GM23338 (cell line): ENCODE measurements at regions not wholly inside any gene's neighbourhood (a gene's known extent, or its start where the extent isn't known, plus 50 kb on each side); places are given as distances from the start of the nearest gene placed in this dataset.

Experiments
- ATAC-seq: fragments of 200-7000 bp; cut with Tn5 transposase; 3 replicates; pipeline ENCODE4 v1.9.1; 2020
- DNase-seq: peaks from one replicate; pipeline ENCODE4 v3.0.0-alpha.2; 2015; ENCODE audit warnings: low spot score
- H2AFZ ChIP-seq: fragments of 200-600 bp; sonication (generic); 2 replicates; pipeline ENCODE4 v1.8.0; 2016; ENCODE audit warnings: antibody characterized with exemption, mild to moderate bottlenecking, moderate library complexity
- H3F3A ChIP-seq: fragments of 200-600 bp; sonication (generic); replicated peaks from 2 replicates; pipeline ENCODE4 v1.8.0; 2017; ENCODE audit warnings: antibody characterized with exemption, mixed run types, low read depth
- H3K27ac ChIP-seq: fragments of 200-600 bp; sonication (generic); 2 replicates; pipeline ENCODE4 v1.6.1; 2016; ENCODE audit warnings: low read depth
- H3K27me3 ChIP-seq: fragments of 200-600 bp; sonication (generic); 2 replicates; pipeline ENCODE4 v1.8.0; 2016; ENCODE audit warnings: mild to moderate bottlenecking, mixed run types, moderate library complexity; ENCODE audit not compliant: insufficient read depth
- H3K36me3 ChIP-seq: fragments of 200-600 bp; sonication (generic); 2 replicates; pipeline ENCODE4 v1.8.0; 2016; ENCODE audit warnings: mild to moderate bottlenecking; ENCODE audit not compliant: insufficient read depth
- H3K4me1 ChIP-seq: fragments of 200-600 bp; sonication (generic); 2 replicates; pipeline ENCODE4 v1.8.0; 2016; ENCODE audit warnings: mild to moderate bottlenecking, moderate library complexity; ENCODE audit not compliant: insufficient read depth
- H3K4me2 ChIP-seq: fragments of 200-600 bp; sonication (generic); 2 replicates; pipeline ENCODE4 v1.7.1; 2017; ENCODE audit warnings: mixed run types
- H3K4me3 ChIP-seq: fragments of 200-600 bp; sonication (generic); 2 replicates; pipeline ENCODE4 v1.6.1; 2016; ENCODE audit warnings: mixed run types
- H3K79me2 ChIP-seq: fragments of 200-600 bp; sonication (generic); replicated peaks from 2 replicates; pipeline ENCODE4 v1.8.0; 2017; ENCODE audit warnings: mild to moderate bottlenecking; ENCODE audit not compliant: insufficient read depth
- H3K9me2 ChIP-seq: fragments of 200-600 bp; sonication (generic); 2 replicates; pipeline ENCODE4 v1.8.0; 2017; ENCODE audit not compliant: insufficient read depth
- H4K20me1 ChIP-seq: fragments of 200-600 bp; sonication (generic); replicated peaks from 2 replicates; pipeline ENCODE4 v1.8.0; 2017; ENCODE audit warnings: mild to moderate bottlenecking; ENCODE audit not compliant: insufficient read depth
- H3K27ac Mint-ChIP-seq: 2 replicates; pipeline ENCODE4 v1.8.0; 2020; ENCODE audit warnings: inconsistent platforms, mild to moderate bottlenecking, moderate library complexity, mixed read lengths
- H3K27me3 Mint-ChIP-seq: 3 replicates; pipeline ENCODE4 v1.8.0; 2022; ENCODE audit warnings: low read depth, mild to moderate bottlenecking, moderate library complexity, mixed read lengths, inconsistent platforms; ENCODE audit not compliant: insufficient read depth, poor library complexity
- H3K36me3 Mint-ChIP-seq: 3 replicates; pipeline ENCODE4 v1.8.0; 2021; ENCODE audit warnings: low read depth, mild to moderate bottlenecking, inconsistent platforms, moderate library complexity, mixed read lengths
- H3K4me1 Mint-ChIP-seq: 3 replicates; pipeline ENCODE4 v1.8.0; 2020; ENCODE audit warnings: mild to moderate bottlenecking, inconsistent platforms, mixed read lengths
- H3K4me3 Mint-ChIP-seq: 3 replicates; pipeline ENCODE4 v1.8.0; 2021; ENCODE audit warnings: moderate library complexity, mild to moderate bottlenecking, inconsistent platforms, mixed read lengths
- H3K9me3 Mint-ChIP-seq: 3 replicates; pipeline ENCODE4 v1.8.0; 2020; ENCODE audit warnings: moderate library complexity, mild to moderate bottlenecking, inconsistent platforms, mixed read lengths
- CREB1 ChIP-seq: fragments of 250-450 bp; sonication (Bioruptor Pico); IDR thresholded peaks from 2 replicates; pipeline ENCODE4 v1.5.0; 2020; ENCODE audit warnings: low read depth, mild to moderate bottlenecking, moderate library complexity
- EZH2 ChIP-seq: fragments of 200-600 bp; sonication (generic); IDR thresholded peaks from one replicate; pipeline ENCODE4 v1.8.0; 2017; ENCODE audit warnings: antibody characterized with exemption, mild to moderate bottlenecking, low read depth; ENCODE audit not compliant: unreplicated experiment
- EZH2phosphoT487 ChIP-seq: fragments of 200-600 bp; sonication (generic); IDR thresholded peaks from one replicate; pipeline ENCODE4 v1.8.1; 2018; ENCODE audit warnings: antibody characterized with exemption; ENCODE audit not compliant: unreplicated experiment
- JUNB ChIP-seq: IDR thresholded peaks from one replicate; pipeline ENCODE4 v1.6.1; 2016; ENCODE audit warnings: antibody characterized with exemption; ENCODE audit not compliant: unreplicated experiment
- NANOG ChIP-seq: IDR thresholded peaks from 2 replicates; pipeline ENCODE4 v1.6.1; 2016; ENCODE audit warnings: antibody characterized with exemption, borderline replicate concordance
- POLR2AphosphoS5 ChIP-seq: IDR thresholded peaks from 2 replicates; pipeline ENCODE4 v1.6.1; 2016; ENCODE audit warnings: antibody characterized with exemption, low read depth
- STAT1 ChIP-seq: IDR thresholded peaks from one replicate; pipeline ENCODE4 v1.6.1; 2016; ENCODE audit warnings: antibody characterized with exemption; ENCODE audit not compliant: unreplicated experiment
- ZNF114 ChIP-seq: fragments of 250-450 bp; sonication (Bioruptor Pico); IDR thresholded peaks from 2 replicates; pipeline ENCODE4 v1.5.0; 2020; ENCODE audit warnings: mild to moderate bottlenecking, moderate library complexity
- ZNF331 ChIP-seq: fragments of 250-450 bp; sonication (Bioruptor Pico); IDR thresholded peaks from 2 replicates; pipeline ENCODE4 v1.5.0; 2020; ENCODE audit warnings: low read depth, mild to moderate bottlenecking, moderate library complexity
- TF ChIP-seq, protein P1 (sequence below): fragments of 250-450 bp; sonication (Bioruptor Pico); IDR thresholded peaks from 2 replicates; pipeline ENCODE4 v1.5.0; 2020; ENCODE audit warnings: mild to moderate bottlenecking, moderate library complexity
- TF ChIP-seq, protein P2 (sequence below): IDR thresholded peaks from one replicate; pipeline ENCODE4 v1.6.1; 2018; ENCODE audit warnings: antibody characterized with exemption; ENCODE audit not compliant: unreplicated experiment
- TF ChIP-seq, protein P3 (sequence below), 2 experiments: fragments of 200-600 bp in 1 of 2; sonication (generic) in 1 of 2; conservative IDR thresholded peaks; 2 replicates each; pipeline versions ENCODE4 v1.5.1 to v1.6.1; 2016 to 2017; ENCODE audit warnings: antibody characterized with exemption in 2 of 2, low read depth in 2 of 2, mild to moderate bottlenecking in 2 of 2, moderate library complexity in 1 of 2
- TF ChIP-seq, protein P4 (sequence below): IDR thresholded peaks from 2 replicates; pipeline ENCODE4 v1.6.1; 2016; ENCODE audit warnings: antibody characterized with exemption

DNA sequence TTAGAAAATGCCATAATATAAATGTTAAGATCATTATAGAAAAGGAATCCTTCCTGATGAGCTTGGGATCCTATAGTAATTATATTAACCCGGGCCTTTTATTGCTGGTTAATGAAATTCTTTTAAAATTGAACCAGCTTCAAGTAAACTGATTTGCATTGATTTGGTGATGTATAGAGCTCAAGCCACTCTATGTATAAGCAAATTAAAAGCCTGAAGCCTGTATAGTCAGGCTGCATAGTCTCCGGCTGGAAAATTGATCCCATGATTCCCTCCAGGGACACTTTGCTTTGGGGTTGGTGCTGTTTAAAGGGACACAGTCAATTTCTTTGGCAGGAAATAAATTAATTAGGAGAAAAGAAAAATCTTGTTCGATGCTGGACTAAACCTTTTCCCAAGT is 199.1 kb downstream of the HERPUD2 start:
- no peak for TF ChIP-seq STAT1
- TF ChIP-seq CREB1 (CRISPR knock-in tag): no peak
- no peak for TF ChIP-seq NANOG
- no peak for TF ChIP-seq ZNF331 (CRISPR knock-in tag)
- TF ChIP-seq POLR2AphosphoS5: no peak
- TF ChIP-seq, protein P1, sequence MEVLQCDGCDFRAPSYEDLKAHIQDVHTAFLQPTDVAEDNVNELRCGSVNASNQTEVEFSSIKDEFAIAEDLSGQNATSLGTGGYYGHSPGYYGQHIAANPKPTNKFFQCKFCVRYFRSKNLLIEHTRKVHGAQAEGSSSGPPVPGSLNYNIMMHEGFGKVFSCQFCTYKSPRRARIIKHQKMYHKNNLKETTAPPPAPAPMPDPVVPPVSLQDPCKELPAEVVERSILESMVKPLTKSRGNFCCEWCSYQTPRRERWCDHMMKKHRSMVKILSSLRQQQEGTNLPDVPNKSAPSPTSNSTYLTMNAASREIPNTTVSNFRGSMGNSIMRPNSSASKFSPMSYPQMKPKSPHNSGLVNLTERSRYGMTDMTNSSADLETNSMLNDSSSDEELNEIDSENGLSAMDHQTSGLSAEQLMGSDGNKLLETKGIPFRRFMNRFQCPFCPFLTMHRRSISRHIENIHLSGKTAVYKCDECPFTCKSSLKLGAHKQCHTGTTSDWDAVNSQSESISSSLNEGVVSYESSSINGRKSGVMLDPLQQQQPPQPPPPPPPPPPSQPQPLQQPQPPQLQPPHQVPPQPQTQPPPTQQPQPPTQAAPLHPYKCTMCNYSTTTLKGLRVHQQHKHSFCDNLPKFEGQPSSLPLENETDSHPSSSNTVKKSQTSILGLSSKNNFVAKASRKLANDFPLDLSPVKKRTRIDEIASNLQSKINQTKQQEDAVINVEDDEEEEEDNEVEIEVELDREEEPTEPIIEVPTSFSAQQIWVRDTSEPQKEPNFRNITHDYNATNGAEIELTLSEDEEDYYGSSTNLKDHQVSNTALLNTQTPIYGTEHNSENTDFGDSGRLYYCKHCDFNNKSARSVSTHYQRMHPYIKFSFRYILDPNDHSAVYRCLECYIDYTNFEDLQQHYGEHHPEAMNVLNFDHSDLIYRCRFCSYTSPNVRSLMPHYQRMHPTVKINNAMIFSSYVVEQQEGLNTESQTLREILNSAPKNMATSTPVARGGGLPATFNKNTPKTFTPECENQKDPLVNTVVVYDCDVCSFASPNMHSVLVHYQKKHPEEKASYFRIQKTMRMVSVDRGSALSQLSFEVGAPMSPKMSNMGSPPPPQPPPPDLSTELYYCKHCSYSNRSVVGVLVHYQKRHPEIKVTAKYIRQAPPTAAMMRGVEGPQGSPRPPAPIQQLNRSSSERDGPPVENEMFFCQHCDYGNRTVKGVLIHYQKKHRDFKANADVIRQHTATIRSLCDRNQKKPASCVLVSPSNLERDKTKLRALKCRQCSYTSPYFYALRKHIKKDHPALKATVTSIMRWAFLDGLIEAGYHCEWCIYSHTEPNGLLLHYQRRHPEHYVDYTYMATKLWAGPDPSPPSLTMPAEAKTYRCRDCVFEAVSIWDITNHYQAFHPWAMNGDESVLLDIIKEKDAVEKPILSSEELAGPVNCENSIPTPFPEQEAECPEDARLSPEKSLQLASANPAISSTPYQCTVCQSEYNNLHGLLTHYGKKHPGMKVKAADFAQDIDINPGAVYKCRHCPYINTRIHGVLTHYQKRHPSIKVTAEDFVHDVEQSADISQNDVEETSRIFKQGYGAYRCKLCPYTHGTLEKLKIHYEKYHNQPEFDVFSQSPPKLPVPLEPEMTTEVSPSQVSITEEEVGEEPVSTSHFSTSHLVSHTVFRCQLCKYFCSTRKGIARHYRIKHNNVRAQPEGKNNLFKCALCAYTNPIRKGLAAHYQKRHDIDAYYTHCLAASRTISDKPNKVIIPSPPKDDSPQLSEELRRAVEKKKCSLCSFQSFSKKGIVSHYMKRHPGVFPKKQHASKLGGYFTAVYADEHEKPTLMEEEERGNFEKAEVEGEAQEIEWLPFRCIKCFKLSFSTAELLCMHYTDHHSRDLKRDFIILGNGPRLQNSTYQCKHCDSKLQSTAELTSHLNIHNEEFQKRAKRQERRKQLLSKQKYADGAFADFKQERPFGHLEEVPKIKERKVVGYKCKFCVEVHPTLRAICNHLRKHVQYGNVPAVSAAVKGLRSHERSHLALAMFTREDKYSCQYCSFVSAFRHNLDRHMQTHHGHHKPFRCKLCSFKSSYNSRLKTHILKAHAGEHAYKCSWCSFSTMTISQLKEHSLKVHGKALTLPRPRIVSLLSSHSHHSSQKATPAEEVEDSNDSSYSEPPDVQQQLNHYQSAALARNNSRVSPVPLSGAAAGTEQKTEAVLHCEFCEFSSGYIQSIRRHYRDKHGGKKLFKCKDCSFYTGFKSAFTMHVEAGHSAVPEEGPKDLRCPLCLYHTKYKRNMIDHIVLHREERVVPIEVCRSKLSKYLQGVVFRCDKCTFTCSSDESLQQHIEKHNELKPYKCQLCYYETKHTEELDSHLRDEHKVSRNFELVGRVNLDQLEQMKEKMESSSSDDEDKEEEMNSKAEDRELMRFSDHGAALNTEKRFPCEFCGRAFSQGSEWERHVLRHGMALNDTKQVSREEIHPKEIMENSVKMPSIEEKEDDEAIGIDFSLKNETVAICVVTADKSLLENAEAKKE (CRISPR knock-in tag): no peak
- TF ChIP-seq EZH2: no peak
- no peak for TF ChIP-seq ZNF114
- TF ChIP-seq EZH2phosphoT487: no peak
- TF ChIP-seq, protein P2, sequence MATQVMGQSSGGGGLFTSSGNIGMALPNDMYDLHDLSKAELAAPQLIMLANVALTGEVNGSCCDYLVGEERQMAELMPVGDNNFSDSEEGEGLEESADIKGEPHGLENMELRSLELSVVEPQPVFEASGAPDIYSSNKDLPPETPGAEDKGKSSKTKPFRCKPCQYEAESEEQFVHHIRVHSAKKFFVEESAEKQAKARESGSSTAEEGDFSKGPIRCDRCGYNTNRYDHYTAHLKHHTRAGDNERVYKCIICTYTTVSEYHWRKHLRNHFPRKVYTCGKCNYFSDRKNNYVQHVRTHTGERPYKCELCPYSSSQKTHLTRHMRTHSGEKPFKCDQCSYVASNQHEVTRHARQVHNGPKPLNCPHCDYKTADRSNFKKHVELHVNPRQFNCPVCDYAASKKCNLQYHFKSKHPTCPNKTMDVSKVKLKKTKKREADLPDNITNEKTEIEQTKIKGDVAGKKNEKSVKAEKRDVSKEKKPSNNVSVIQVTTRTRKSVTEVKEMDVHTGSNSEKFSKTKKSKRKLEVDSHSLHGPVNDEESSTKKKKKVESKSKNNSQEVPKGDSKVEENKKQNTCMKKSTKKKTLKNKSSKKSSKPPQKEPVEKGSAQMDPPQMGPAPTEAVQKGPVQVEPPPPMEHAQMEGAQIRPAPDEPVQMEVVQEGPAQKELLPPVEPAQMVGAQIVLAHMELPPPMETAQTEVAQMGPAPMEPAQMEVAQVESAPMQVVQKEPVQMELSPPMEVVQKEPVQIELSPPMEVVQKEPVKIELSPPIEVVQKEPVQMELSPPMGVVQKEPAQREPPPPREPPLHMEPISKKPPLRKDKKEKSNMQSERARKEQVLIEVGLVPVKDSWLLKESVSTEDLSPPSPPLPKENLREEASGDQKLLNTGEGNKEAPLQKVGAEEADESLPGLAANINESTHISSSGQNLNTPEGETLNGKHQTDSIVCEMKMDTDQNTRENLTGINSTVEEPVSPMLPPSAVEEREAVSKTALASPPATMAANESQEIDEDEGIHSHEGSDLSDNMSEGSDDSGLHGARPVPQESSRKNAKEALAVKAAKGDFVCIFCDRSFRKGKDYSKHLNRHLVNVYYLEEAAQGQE: no peak
- no peak for TF ChIP-seq JUNB
- TF ChIP-seq, protein P3, sequence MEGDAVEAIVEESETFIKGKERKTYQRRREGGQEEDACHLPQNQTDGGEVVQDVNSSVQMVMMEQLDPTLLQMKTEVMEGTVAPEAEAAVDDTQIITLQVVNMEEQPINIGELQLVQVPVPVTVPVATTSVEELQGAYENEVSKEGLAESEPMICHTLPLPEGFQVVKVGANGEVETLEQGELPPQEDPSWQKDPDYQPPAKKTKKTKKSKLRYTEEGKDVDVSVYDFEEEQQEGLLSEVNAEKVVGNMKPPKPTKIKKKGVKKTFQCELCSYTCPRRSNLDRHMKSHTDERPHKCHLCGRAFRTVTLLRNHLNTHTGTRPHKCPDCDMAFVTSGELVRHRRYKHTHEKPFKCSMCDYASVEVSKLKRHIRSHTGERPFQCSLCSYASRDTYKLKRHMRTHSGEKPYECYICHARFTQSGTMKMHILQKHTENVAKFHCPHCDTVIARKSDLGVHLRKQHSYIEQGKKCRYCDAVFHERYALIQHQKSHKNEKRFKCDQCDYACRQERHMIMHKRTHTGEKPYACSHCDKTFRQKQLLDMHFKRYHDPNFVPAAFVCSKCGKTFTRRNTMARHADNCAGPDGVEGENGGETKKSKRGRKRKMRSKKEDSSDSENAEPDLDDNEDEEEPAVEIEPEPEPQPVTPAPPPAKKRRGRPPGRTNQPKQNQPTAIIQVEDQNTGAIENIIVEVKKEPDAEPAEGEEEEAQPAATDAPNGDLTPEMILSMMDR (conservative IDR thresholded peaks at IDR 0.05; ENCODE audit: low read depth in 2 of 2): no peak
- TF ChIP-seq, protein P4, sequence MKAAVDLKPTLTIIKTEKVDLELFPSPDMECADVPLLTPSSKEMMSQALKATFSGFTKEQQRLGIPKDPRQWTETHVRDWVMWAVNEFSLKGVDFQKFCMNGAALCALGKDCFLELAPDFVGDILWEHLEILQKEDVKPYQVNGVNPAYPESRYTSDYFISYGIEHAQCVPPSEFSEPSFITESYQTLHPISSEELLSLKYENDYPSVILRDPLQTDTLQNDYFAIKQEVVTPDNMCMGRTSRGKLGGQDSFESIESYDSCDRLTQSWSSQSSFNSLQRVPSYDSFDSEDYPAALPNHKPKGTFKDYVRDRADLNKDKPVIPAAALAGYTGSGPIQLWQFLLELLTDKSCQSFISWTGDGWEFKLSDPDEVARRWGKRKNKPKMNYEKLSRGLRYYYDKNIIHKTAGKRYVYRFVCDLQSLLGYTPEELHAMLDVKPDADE: no peak

More for the DNA sequence above, 199.1 kb downstream of the HERPUD2 start:
- Mint-ChIP-seq H3K4me1 (peaks cover 2% of the 10 kb centered on the region; the same call in 2 of the 3 replicates), H3K27ac (no peak overlapping the region), H3K9me3 (no peaks in the 10 kb centered on the region), H3K27me3 (peaks cover 8% of the 10 kb centered on the region), H3K4me3 (no peak overlapping the region), H3K36me3 (no peaks in the 10 kb centered on the region)
- DNase-seq: no peak
- H2AFZ ChIP-seq: no peak overlapping the region
- no peaks in the 10 kb centered on the region for H3F3A ChIP-seq
- no peak overlapping the region for H3K4me3 ChIP-seq
- H3K4me1 ChIP-seq: no peaks in the 10 kb centered on the region
- H4K20me1 ChIP-seq: no peaks in the 10 kb centered on the region
- H3K9me2 ChIP-seq: peaks cover 8% of the 10 kb centered on the region; the same call in 1 of the 2 replicates
- ATAC-seq: no peak
- H3K79me2 ChIP-seq: no peaks in the 10 kb centered on the region
- no peaks in the 10 kb centered on the region for H3K27me3 ChIP-seq
- H3K4me2 ChIP-seq: no peak overlapping the region
- no peak overlapping the region for H3K27ac ChIP-seq
- H3K36me3 ChIP-seq: no peaks in the 10 kb centered on the region
